Fibroblast of lung (primary cell): ENCODE measurements at regions not wholly inside any gene's neighbourhood (a gene's known extent, or its start where the extent isn't known, plus 50 kb on each side); places are given as distances from the start of the nearest gene placed in this dataset.
"Not testable (repeated sequence)": the region's sequence is repeated elsewhere in the genome, so short reads cannot be mapped to it uniquely, and the experiment has no call there.

Source experiments
- DNase-seq, 2 donors: peaks; one replicate each; pipeline versions ENCODE4 v3.0.0 to v3.0.0-alpha.2; 2010; ENCODE audit warnings: low read depth in 2 of 2
- H2AFZ ChIP-seq: 2 replicates; pipeline ENCODE4 v1.5.1; 2012; ENCODE audit warnings: low read length, control low read depth, inconsistent platforms
- H3K27ac ChIP-seq: 2 replicates; pipeline ENCODE4 v1.5.1; 2011; ENCODE audit warnings: low read length, control low read depth; ENCODE audit not compliant: insufficient read depth
- H3K27me3 ChIP-seq: 2 replicates; pipeline ENCODE4 v1.5.1; 2011; ENCODE audit warnings: mild to moderate bottlenecking, low read length; ENCODE audit not compliant: control insufficient read depth, insufficient read depth
- H3K36me3 ChIP-seq: 2 replicates; pipeline ENCODE4 v1.5.1; 2011; ENCODE audit warnings: low read length; ENCODE audit not compliant: control insufficient read depth, insufficient read depth
- H3K4me1 ChIP-seq: 2 replicates; pipeline ENCODE4 v1.5.1; 2011; ENCODE audit warnings: low read length; ENCODE audit not compliant: control insufficient read depth, insufficient read depth; ENCODE audit errors: extremely low read depth
- H3K4me2 ChIP-seq: 2 replicates; pipeline ENCODE4 v1.5.1; 2011; ENCODE audit warnings: low read length, control low read depth; ENCODE audit not compliant: insufficient read depth; ENCODE audit errors: extremely low read depth
- H3K4me3 ChIP-seq, 4 experiments: fragments of 200-600 bp in 1 of 4; sonication (generic) in 1 of 4; replicated peaks in 1 of 4; 2 replicates each; pipeline ENCODE4 v1.5.1; 2011 to 2016; ENCODE audit warnings: low read length in 4 of 4, low read depth in 3 of 4, mild to moderate bottlenecking in 3 of 4, control low read depth in 2 of 4, inconsistent platforms in 1 of 4, mixed read lengths in 1 of 4; ENCODE audit not compliant: insufficient read depth in 1 of 4; ENCODE audit errors: control extremely low read depth in 1 of 4
- H3K79me2 ChIP-seq: 2 replicates; pipeline ENCODE4 v1.5.1; 2012; ENCODE audit warnings: mild to moderate bottlenecking, low read length, inconsistent platforms; ENCODE audit not compliant: control insufficient read depth, insufficient read depth
- H3K9ac ChIP-seq: 2 replicates; pipeline ENCODE4 v1.5.1; 2011; ENCODE audit warnings: mild to moderate bottlenecking, low read length, control low read depth; ENCODE audit not compliant: insufficient read depth
- H3K9me3 ChIP-seq: 2 replicates; pipeline ENCODE4 v1.5.1; 2012; ENCODE audit warnings: low read depth, low read length; ENCODE audit not compliant: control insufficient read depth, insufficient read depth
- H4K20me1 ChIP-seq: 2 replicates; pipeline ENCODE4 v1.5.1; 2011; ENCODE audit warnings: low read length; ENCODE audit not compliant: control insufficient read depth, insufficient read depth; ENCODE audit errors: extremely low read depth

- H3K9me3 ChIP-seq, DNase-seq, H3K27ac ChIP-seq: not testable (repeated sequence)
Observed at GRCh38 chr17:45605751-45606150, 115.2 kb upstream of the PLEKHM1 start.

GRCh38 chr17:45619984-45620405 is 129.5 kb upstream of the PLEKHM1 start:
- H3K4me2 ChIP-seq, DNase-seq, H3K4me1 ChIP-seq, H4K20me1 ChIP-seq, H3K36me3 ChIP-seq, H3K27me3 ChIP-seq, H3K9me3 ChIP-seq, H2AFZ ChIP-seq, H3K9ac ChIP-seq, H3K27ac ChIP-seq, H3K79me2 ChIP-seq: not testable (repeated sequence)
- H3K4me3 ChIP-seq: peak overlapping the region in 2 of 4 experiments; percentile 53 to 55

More at GRCh38 chr17:45605751-45606150, 115.2 kb upstream of the PLEKHM1 start:
- H3K27me3 ChIP-seq, H3K79me2 ChIP-seq, H3K4me1 ChIP-seq, H2AFZ ChIP-seq, H3K4me2 ChIP-seq, H3K4me3 ChIP-seq, H3K36me3 ChIP-seq, H3K9ac ChIP-seq, H4K20me1 ChIP-seq: not testable (repeated sequence)

GRCh38 chr17:45620468-45620867 is 129.9 kb upstream of the PLEKHM1 start:
- peak overlapping the region in 2 of 4 experiments; percentile 14 to 53 for H3K4me3 ChIP-seq
- not testable (repeated sequence) for H2AFZ ChIP-seq, H3K27me3 ChIP-seq, H3K79me2 ChIP-seq, DNase-seq, H3K9ac ChIP-seq, H3K9me3 ChIP-seq, H4K20me1 ChIP-seq, H3K27ac ChIP-seq, H3K4me1 ChIP-seq, H3K36me3 ChIP-seq, H3K4me2 ChIP-seq

- not testable (repeated sequence) for DNase-seq, H3K9ac ChIP-seq, H3K27me3 ChIP-seq, H3K27ac ChIP-seq, H2AFZ ChIP-seq, H3K4me1 ChIP-seq, H3K79me2 ChIP-seq, H3K36me3 ChIP-seq, H3K9me3 ChIP-seq, H3K4me2 ChIP-seq, H4K20me1 ChIP-seq
- H3K4me3 ChIP-seq: peak overlapping the region in 1 of 4 experiments; percentile 29
Observed at GRCh38 chr17:45621087-45621486, 130.6 kb upstream of the PLEKHM1 start.

GRCh38 chr17:45622295-45622694 is 131.8 kb upstream of the PLEKHM1 start:
- not testable (repeated sequence) for H3K27me3 ChIP-seq, H2AFZ ChIP-seq, H3K79me2 ChIP-seq, DNase-seq, H3K9ac ChIP-seq, H4K20me1 ChIP-seq, H3K4me1 ChIP-seq, H3K4me2 ChIP-seq, H3K4me3 ChIP-seq, H3K27ac ChIP-seq, H3K36me3 ChIP-seq, H3K9me3 ChIP-seq
